ENCODE measurements at regions not wholly inside any gene's neighbourhood (a gene's known extent, or its start where the extent isn't known, plus 50 kb on each side); places are given as distances from the start of the nearest gene placed in this dataset.
"Not testable (repeated sequence)": the region's sequence is repeated elsewhere in the genome, so short reads cannot be mapped to it uniquely, and the experiment has no call there.

DNA sequence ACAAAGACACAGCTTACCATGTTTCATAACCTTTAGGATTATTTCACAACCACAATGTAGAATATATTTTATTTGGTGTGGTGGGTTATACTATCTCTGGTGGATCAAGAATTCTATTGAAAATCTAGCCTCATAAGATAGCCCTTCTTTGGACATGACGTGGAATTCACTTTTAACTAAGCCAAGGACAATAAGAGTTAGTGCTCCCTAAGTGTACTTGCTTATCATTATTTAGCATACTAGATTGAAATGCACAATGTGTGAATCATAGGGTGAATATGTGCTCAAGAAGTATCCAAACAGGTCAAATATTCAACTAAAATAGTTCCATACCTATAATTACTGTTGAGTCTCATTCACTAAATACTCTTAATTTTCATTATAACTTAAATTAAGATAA is 1179.5 kb upstream of the GOT2 start:
- no peak for DNase-seq

DNA sequence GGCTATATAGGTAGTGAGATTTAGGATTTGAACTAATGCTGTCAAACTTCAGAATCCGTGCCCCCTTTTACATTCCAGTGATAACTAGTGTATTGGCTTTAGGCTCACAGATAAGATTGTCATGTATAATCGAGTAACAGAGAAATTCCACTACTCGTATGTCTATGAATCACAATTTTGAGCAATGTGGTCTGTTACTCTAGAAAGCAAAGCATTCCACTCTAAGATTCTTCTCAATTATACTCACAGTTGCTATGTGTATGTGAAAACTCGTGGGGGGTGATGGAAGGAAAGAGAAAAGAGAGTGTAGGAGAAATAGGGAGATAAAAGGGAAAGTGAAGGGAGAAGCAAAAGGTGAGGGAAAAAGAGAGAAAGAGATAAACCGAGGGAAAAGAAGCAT is 1175.1 kb upstream of the GOT2 start:
- DNase-seq, result no peak

DNA sequence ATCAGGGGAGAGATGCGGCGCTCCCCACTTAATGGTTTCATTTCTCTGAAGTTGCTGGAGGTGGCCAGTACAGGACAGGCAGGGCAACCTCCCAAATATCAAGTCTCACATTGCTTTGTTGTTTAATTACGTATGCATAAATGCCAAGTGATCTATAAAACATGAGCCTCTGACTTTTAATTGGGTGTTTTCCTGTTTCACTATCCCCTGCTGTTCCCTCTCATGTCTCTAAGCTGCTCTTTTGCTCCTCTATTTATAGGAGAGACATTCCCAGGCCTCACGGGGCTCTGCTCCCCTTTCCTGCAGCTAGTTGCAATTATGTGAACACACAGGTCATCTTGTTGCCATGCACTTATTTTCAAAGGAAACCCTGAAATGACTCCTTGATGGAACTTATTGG is 1173.5 kb upstream of the GOT2 start:
- DNase-seq, result no peak

DNA sequence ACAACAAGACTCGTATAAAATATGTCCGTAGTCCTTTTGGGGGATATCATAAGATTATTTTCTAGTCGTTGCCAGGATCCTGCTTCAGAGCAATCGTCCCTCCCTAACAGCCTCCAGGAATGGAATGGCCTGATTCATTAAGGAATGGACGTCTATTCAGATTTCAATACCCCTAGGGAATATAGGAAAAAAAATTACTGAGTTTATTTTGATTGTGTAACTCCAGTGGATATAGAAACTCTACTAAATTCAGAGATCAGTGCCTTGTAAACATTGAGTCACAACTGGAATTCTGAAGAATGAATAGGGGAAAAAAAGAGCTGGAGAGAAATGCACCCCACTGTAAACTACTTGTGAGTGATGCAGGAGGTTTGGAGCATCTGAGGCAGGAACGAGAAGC is 1171.5 kb upstream of the GOT2 start:
- no peak for DNase-seq

DNA sequence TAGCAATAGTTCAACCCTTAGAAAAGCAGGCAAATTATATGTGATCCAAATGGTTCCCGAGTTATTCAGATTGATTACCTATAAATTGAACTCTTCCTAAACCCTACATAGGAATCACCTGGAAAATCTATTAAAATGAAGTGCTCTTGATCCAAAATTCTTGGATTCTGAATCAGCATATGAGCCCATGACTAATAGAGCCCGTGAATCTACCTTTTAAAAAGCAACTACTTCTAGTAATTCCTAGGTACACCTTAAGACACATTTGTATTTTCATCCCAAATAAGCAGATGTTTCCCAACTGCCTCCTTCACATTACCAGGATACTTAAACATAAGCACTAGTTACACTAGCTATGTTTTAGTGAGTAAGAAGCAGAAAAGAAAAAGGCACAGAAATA is 1171.0 kb upstream of the GOT2 start:
- DNase-seq, result no peak

DNA sequence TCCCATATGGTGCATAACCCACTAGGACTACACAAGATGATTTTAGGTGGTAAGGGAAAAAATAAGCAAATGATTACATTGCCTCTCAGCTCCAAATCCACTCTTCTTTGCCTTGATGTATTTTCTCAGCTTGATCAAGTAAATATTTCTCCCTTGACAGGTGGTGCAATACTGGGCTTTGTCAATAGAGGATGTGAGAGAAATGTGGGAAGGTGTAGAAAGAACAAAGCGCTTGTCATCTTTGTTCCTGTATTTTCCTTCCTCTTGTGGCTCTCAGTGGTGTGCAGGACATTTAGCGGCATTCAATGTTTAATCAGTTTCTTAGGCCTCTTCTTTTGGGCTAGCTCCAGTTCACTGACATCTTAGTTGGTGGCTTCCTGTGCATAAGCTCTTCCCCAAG is 1165.8 kb upstream of the GOT2 start:
- no peak for DNase-seq

DNA sequence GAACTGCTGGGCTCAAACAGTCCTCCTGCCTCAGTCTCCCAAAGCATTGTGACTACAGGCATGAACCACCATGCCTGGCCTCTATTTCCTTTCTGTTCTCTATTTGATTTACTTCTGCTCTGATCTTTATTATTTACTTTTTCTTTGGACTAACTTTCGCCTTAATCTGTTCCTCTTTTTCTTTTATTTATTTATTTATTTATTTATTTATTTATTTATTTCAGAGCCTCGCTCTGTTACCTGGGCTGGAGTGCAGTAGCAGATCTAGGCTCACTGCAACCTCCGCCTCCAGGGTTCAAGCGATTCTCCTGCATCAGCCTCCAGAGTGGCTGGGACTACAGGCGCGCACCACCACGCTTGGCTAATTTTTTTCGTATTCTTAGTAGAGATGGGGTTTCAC is 1158.3 kb upstream of the GOT2 start:
- no peak for DNase-seq

DNA sequence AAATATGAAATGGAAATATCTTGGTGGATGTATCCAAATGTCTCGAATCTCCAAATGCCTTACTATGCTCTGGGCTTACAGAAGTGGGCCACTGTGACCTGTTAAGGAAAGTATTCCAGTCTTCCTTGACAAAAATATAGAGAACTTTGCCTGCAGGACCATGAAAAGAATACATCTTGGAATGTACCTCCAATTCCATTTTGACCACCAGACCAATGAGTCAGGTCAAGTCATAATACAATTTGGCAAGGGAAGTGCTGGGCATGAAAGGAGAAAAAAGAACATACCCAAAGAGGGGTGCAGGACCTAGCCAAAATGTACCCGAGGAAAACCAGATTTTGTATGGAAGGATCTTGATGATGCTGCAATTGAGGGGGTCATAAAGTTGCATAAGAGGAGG is 1153.7 kb upstream of the GOT2 start:
- no peak for DNase-seq

DNA sequence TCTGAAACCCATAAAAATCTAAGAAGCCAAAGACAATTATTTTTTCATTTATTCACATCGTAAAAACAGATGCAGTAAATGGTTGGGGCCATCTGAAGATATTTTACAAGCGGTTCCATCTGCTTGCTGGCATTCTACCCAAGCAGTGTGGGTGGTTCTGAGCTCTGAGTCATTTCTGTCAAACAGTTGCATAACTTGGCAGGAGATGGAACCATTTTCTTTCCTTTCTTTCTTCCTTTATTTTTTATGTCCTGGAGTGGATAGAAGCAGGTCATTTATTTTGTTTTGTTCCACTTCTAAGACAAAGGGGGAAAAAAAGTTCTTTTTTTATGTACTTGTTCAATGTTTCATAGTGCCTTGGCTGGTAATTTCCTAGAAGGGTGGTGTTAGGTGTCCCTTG is 1151.9 kb upstream of the GOT2 start:
- DNase-seq, result no peak

DNA sequence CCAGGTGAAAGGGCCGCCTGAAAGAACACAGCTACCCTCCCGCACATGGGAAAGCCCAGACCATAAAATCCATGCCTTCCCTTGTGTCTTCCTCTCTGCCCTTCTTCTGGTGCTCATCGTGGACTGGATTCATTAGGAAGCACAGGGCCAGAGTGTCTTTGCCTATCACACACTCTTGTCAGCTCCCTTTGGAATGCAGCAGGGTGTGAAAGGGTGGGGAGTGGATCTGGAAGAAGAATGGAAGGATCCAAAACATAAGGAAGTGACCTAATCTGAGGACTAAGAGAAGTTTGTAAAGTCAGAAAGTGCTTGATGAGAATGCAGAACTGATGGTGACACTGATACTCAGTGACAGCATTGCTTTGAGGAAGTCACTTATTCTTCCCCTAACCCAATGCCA is 1147.3 kb upstream of the GOT2 start:
- peak; percentile 72 for DNase-seq

DNA sequence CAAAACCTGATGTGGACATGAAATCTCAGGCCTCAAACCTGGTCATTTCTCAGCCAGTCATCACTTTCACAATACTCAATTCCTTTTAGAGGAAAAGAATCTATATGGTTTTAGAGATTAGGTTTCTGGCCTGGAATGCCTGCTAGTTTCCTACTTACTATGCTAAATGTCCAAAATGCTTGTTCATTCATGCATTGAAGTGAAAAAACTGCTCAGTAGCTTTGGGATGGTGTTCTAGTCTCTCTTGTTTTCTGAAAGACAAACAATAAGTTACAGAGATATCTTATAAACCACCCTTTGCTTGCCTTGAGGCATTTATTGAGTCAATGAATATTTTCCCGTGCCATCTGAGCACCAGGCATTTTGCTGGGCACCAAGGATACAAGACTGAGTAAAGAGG is 1146.5 kb upstream of the GOT2 start:
- DNase-seq, result no peak

DNA sequence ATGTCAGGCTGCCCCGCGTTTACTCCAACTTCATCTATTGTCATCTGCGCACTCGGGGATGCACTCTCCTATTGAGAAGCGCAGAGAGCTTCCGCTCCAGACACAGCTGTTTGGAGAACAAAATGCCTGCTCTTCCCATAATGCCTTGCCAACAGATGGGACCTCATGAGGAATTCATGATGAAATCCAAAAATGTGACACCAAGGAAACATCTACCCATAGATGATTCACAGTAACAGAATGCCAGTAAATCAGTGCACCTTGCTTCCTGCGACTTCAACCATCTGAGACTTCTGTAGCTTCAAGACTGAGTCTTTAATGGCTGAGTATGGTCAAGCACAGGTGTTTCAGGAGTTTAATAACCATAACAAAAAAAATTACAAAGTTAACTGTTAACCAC is 1144.9 kb upstream of the GOT2 start:
- no peak for DNase-seq

DNA sequence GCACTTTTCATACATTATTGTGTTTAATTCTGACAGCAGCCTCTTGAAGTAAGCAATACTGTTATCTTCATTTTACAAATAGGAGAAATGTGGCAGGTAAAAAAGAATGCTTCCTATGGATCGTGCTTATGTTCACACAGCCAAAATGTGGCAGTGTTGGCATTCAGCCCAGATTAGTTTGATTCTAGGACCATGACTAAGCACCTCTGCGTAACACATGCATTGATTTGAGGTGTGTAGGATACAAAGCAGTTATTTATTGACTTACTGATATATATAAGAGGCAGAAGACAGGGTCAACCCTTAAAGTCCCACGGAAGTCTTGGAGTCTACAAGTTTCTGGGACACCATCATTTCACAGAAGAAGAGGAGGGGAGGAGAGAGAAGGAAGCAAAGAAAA is 1144.4 kb upstream of the GOT2 start:
- no peak for DNase-seq

DNA sequence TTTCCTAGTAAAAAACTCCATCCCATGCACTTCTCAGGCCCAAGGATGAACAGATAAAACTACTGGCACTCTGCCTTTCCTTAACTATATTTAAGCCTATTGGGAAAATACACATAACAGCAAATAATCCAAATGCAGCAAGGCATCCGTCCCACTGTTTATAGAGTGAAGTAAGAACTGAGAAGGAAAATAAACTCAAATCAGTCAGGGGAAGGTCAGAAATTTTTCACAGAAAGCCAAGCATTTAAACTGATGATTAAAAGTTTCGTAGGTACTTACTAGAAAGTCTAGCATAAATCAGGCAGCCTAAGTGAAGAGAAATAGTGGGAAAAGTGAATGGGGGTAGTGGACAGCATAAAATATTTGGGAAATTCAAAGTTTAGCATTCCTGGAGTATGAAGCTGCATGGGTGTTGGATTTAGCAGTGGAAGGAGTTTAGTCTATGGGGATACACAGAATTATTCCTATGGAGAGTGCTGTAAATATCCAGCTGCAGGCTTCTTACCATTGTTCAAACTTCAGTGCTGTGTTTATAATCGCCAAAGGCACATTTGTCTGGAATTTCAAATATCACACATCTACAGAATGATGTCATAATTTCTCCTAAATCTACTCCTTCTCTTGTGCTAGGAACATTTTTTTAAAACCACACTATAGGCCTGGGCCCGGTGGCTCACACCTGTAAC is 1131.0 kb upstream of the GOT2 start:
- no peak for DNase-seq

DNA sequence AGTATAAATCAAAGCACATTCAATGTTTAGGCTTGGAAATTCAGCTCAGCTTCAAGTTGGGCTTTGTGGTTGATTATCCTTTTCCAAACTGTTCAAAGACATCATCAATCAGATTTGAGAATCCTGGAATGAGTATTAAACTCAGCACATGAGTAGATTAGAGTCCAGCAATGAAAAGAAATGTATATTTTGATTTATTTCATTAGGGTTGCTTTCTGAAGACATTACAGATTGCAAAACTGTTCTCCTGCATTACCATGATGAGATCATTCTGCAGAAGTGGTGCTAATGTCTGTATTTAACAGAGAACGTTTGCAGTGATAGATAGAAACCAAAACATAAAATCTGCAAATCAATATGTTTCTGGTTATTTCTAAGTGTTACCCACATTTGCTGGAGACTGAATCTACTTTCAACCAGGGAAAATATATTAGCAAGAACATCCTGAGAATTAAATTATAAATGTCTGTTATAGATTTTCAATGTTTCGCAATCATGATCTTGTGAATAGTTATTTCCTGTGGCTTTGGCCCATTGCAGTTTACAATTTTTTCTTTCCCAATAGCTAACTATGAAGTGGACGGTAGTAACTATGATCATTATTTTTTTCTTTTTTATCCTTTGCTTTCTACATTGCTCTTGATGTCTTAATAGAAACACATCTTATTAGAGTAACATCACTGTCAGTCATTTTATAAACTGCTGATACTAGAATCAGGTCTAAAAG is 1125.7 kb upstream of the GOT2 start:
- DNase-seq, result no peak

DNA sequence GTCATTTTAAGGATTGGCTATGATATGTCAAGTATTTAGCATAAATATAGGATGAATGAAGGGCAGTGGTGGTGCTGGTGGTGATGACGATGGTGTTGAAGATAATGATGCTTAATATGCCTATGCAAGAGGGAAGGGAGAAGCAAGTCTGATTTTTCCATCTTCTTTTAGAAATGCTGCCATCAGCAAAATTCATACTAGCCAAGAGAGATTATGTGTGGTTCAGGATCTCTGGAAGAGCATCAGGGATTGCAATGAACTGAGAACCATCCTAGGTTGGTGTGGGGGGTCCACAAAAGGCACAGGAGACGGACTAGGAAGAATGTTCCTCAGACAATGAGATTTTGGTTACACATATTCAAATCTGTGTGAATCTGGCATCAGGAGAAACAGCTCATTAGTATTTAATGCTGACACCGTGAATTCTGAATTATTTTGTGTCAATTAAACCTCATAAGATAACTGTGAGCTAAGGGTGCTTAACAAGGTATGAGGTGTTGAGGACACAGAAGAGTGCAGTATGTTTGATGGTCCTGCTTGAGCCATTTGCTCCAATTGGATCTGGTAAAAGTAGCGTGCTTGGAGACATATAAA is 1120.8 kb upstream of the GOT2 start:
- no peak for DNase-seq

DNA sequence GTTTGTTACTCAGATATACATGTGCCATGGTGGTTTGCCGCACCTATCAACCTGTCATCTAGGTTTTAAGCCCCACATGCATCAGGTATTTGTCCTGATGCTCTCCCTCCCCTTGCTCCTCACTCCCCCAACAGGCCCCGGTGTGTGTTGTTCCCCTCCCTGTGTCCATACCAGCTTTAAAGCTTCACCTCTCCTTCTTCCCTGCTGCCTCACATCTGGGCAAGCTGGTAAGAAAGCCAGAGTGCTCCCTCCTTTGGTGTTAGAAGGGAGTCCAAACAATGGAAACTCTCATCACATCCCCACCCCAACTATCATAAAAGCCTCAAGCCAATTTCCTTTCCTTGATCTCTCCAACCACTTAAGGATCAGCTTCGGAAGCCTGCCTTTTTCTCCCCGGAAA is 1115.6 kb upstream of the GOT2 start:
- DNase-seq, result peak; percentile 47

DNA sequence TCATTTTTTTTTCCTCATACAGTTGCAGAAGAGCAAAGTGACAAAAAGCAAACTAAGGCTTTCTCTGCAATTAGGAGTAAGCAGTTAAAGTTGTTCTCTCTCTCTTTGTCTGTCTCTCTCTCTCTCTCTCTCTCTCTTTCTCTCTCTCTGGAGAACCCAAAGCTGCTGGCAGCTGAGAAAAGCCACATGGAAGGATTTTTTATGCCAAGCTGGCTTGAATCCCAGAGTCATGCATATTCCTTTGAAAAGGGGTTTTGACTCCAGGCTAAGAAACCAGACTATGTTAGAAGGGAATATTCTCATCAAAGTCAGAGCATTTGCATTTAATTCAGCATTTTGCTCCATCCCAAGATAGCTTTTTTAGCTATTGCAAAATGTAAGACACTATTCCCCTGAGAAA is 1114.2 kb upstream of the GOT2 start:
- DNase-seq, result no peak

DNA sequence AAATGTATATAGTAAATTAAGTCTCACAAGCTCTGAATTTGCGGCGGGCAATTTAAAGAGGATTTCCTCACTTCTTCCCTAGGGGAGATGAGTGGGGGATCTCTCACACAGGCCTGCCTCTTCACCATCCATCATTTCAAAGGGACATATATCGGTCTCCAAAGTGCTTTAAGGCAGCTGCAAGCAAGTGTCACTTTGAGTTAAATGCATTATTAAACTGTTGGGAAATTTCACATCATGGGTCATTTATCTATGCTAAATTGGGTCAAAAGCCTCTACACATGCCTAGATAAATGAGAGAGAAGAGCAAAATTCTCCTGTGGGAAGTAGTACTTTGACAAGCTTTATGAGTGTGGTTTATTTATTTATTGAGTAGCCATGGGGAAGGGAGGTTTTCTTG is 1106.1 kb upstream of the GOT2 start:
- no peak for DNase-seq

DNA sequence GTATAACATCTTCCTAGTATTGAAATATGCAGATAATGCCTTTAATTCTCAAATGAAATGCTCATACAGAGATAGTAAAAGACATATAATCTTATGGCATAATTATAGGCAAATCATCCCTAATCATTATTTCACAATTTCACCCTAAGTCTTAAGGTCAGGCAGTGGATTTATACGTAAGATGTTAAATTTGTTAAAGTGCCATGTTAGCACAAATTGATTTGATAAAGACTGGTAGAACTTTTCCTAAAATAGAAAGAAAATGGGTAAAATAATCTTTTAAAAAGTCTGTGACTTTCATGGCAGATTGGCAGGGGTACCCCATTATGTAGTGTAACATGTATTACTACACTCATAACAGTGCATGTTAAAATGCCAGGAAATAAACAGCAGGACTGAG is 1092.7 kb upstream of the GOT2 start:
- no peak for DNase-seq

DNA sequence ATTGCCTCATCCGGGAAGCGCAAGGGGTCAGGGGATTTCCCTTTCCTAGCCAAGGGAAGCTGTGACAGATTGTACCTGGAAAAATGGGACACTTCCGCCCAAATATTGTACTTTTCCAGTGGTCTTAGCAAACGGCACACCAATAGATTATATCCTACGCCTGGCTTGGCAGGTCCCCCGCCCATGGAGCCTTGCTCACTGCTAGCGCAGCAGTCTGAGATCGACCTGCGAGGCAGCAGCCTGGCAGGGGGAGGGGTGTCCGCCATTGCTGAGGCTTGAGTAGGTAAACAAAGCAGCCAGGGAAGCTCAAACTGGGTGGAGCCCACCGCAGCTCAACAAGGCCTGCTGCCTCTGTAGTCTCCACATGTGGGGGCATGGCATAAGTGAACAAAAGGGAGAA is 1075.4 kb upstream of the GOT2 start:
- DNase-seq, result not testable (repeated sequence)

DNA sequence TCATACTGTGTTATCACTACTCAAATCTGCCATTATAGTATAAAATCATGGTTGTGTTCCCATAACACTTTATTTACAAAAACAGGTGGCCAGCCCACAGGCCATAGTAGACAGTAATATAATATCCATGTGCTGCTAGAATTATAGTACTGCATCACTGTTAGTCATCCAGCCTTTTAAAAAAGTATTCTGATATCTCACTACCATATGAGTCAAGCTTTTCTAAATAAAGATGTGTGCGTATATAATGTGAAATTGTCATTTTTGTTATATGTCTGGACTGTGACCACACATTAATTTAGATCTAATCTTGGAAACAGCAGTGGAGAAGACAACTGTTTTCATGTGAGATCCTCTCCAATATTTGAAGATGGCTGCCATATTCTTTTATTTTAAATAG is 1049.1 kb upstream of the GOT2 start:
- no peak for DNase-seq

DNA sequence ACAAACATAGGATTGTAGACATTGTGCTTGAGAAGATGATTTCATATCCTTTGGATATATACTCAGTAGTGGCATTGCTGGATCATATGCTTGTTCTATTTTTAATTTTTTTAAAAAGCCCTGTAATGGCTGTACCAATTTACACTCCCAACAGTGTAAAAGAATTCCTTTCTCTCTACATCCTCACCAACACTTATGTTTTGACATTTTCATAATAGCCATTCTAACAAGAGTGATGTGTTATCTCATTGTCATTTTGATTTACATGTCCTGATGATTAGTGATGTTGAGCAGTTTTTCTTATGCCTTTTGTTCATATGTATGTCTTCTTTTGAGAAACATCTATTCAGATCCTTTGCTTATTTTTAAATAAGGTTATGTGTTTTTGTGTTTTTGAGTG is 1039.2 kb upstream of the GOT2 start:
- no peak for DNase-seq

DNA sequence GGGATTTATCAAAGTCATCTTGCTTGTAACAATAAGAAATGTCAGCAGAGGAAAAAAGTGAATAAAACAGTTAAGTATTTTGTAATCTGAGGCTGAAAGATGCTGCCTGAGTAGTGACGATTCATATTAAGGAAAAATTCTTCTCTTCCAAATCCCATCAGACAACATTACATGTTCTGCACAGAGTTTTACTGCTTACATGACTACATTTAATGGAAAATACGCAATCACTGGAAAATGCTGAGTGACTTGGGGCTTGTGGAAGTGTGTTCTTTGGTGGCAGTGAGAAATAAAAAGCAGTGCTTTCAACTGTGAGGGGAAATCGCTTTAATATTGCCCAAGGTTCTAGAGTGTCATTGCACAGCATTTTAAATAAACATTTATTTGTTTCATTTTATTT is 1025.2 kb upstream of the GOT2 start:
- no peak for DNase-seq

DNA sequence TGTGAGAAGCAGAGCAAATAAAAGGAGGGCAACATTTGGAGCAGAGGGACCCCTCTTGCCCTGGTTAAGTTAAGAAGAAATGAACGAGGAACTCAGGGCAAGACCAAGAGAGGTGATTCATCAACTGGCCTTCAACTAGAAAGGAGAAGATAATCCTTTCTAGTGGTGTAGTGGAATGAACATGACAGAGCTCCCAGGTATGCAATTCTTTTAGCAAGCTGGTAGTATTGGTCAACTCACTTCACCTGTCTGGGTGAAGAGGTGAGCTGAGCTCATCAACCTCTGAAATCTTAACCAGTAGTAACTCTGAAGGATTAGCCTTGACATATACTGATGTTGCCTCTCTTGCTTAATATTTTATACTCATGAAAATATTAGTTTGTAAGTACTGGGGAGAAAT is 1024.7 kb upstream of the GOT2 start:
- DNase-seq, result peak; percentile 54

Data from islet precursor cell (in vitro differentiated cells).